ENCODE measurements at regions not wholly inside any gene's neighbourhood (a gene's known extent, or its start where the extent isn't known, plus 50 kb on each side); places are given as distances from the start of the nearest gene placed in this dataset.

GRCh38 chr3:113143353-113143752 lies 68.0 kb upstream of the BOC start:
- Mint-ChIP-seq H3K36me3 (ENCODE audit: insufficient read depth) (no peaks in the 10 kb centered on the region), H3K27me3 (peaks cover 3% of the 10 kb centered on the region), H3K27ac (no peak overlapping the region), H3K4me1 (ENCODE audit: low read depth) (peaks cover 7% of the 10 kb centered on the region), H3K4me3 (ENCODE audit: low read depth) (no peak overlapping the region), H3K9me3 (ENCODE audit: low read depth) (peaks cover 1% of the 10 kb centered on the region)
- TF ChIP-seq CTCF (IDR thresholded peaks at IDR 0.05; ENCODE audit: unreplicated experiment), result no peak
- DNase-seq (ENCODE audit: low spot score, unreplicated experiment), result no peak

DNA sequence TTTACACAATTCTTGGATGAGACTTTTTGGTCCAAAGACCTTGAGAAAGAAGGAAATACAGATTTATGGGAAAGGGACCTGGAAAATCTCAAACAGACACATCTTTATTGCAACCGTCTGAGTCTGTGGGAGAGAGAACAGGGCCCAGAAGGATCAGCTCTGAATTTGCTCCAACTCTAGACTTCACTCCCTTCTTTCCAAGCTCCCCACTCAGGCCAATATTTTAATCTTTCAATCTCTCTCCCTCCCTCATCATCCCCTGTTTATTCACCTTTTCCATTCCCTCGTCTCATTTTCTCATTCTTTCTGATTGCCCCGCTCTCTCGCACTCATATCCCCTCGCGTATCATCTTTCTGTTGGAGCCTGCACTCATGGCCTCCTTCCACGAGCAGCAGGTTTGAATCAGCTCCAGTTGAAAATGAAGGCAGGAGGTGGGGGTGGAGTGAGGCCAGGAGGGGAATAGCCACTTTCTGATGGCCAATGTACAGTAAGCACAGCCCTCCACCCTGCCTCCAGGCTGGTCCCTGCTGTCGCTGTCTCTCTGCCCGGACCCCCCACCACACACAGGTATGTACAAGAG lies 63.6 kb upstream of the BOC start:
- Mint-ChIP-seq H3K4me3 (ENCODE audit: low read depth) (no peak overlapping the region), H3K36me3 (ENCODE audit: insufficient read depth) (no peaks in the 10 kb centered on the region), H3K27ac (peak overlapping the region; percentile 67), H3K4me1 (ENCODE audit: low read depth) (peaks cover 29% of the 10 kb centered on the region), H3K27me3 (peaks cover 3% of the 10 kb centered on the region), H3K9me3 (ENCODE audit: low read depth) (no peaks in the 10 kb centered on the region)
- no peak for DNase-seq (ENCODE audit: low spot score, unreplicated experiment)
- no peak for TF ChIP-seq CTCF (IDR thresholded peaks at IDR 0.05; ENCODE audit: unreplicated experiment)

DNA sequence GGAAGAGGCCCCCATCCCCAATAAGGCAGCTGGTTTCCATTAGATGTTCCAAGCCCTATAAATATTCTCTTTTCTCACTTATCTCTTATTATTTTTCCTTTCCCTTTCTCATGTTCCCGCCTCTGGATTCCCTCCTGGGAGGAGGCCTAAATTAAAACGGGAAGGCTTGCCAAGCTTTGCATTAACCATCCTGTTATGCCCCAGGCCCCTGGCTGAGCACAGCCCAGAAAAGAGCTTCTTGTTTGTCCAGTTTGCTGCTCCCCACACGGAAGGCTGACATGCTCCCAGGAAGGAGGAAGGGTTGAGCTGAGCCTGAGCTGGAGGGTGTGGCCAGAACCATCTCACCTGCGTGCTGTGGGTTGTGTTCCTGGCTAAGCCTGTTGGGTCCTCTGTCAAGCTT lies 63.1 kb upstream of the BOC start:
- Mint-ChIP-seq H3K27me3 (peaks cover 3% of the 10 kb centered on the region), H3K4me3 (ENCODE audit: low read depth) (no peak overlapping the region), H3K9me3 (ENCODE audit: low read depth) (no peaks in the 10 kb centered on the region), H3K27ac (peak overlapping the region; percentile 67), H3K4me1 (ENCODE audit: low read depth) (peaks cover 29% of the 10 kb centered on the region), H3K36me3 (ENCODE audit: insufficient read depth) (no peaks in the 10 kb centered on the region)
- DNase-seq (ENCODE audit: low spot score, unreplicated experiment), result no peak
- TF ChIP-seq CTCF (IDR thresholded peaks at IDR 0.05; ENCODE audit: unreplicated experiment), result no peak

- no peak for TF ChIP-seq CTCF (IDR thresholded peaks at IDR 0.05; ENCODE audit: unreplicated experiment)
- Mint-ChIP-seq H3K4me1 (ENCODE audit: low read depth) (peaks cover 29% of the 10 kb centered on the region), H3K27me3 (no peaks in the 10 kb centered on the region), H3K27ac (no peak overlapping the region), H3K9me3 (ENCODE audit: low read depth) (no peaks in the 10 kb centered on the region), H3K4me3 (ENCODE audit: low read depth) (no peak overlapping the region), H3K36me3 (ENCODE audit: insufficient read depth) (no peaks in the 10 kb centered on the region)
- DNase-seq (ENCODE audit: low spot score, unreplicated experiment), result no peak
Measured at GRCh38 chr3:113150250-113150649, 61.1 kb upstream of the BOC start.

DNA sequence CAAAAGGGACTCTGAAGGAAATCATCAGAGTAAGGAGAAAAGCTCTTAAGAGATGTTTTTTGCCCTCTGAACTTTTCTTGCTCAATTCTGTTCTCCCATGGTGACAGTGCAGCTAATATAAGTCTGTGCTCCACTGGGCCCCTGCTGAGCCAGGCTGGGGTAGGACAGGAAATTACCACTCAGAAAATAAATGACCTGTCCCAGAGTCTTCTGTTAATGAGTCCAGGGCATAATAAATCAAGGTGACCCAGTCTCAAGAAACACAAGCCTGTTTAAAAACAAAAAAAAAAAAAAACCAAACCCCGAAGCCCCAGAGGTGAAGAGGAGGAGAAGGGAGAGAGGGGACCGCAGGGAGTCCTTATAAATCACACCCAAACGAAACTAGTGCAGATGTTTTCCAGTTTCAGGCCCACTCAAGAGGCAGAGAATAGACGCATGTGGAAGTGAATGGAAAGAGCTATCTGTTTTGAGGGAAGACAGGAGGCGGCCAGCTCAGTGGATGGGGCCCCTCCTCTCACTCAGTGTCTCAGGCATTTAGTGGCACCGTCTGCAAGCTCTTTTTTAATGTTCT lies 59.8 kb upstream of the BOC start:
- no peak for TF ChIP-seq CTCF (IDR thresholded peaks at IDR 0.05; ENCODE audit: unreplicated experiment)
- no peaks in the 10 kb centered on the region for H3K27me3 Mint-ChIP-seq
- no peaks in the 10 kb centered on the region for H3K36me3 Mint-ChIP-seq (ENCODE audit: insufficient read depth)
- H3K27ac Mint-ChIP-seq, result peak overlapping the region; percentile 91
- peaks cover 29% of the 10 kb centered on the region for H3K4me1 Mint-ChIP-seq (ENCODE audit: low read depth)
- peak overlapping the region; percentile 44 for H3K4me3 Mint-ChIP-seq (ENCODE audit: low read depth)
- DNase-seq (ENCODE audit: low spot score, unreplicated experiment), result no peak
- H3K9me3 Mint-ChIP-seq (ENCODE audit: low read depth), result no peaks in the 10 kb centered on the region
